Activated B cell treated with CpG ODN at 0.5 μM for 24 hours (primary cell): ENCODE measurements at regions not wholly inside any gene's neighbourhood (a gene's known extent, or its start where the extent isn't known, plus 50 kb on each side); places are given as distances from the start of the nearest gene placed in this dataset.

Experiments
- ATAC-seq: fragments of 200-7000 bp; cut with Tn5 transposase; one replicate; pipeline ENCODE4 v1.10.0; 2021; ENCODE audit warnings: low read depth, mild to moderate bottlenecking, moderate library complexity
- CTCF ChIA-PET: fragments of 350-600 bp; sonication (Branson Sonifier 250); formaldehyde crosslinking; loops from one replicate; lab custom pipeline; 2021; ENCODE audit warnings: antibody characterized with exemption; lab: Charles Lee
- POLR2A ChIA-PET: fragments of 350-600 bp; sonication (Branson Sonifier 250); formaldehyde crosslinking; loops from one replicate; lab custom pipeline; 2021; ENCODE audit warnings: antibody characterized with exemption; lab: Charles Lee
- DNase-seq: peaks from one replicate; pipeline ENCODE4 v3.0.0; 2022
- H3K27ac Mint-ChIP-seq: one replicate; pipeline ENCODE4 v1.8.0; 2020; ENCODE audit warnings: mixed read lengths
- H3K27me3 Mint-ChIP-seq: one replicate; pipeline ENCODE4 v1.8.0; 2021; ENCODE audit warnings: mixed read lengths
- H3K36me3 Mint-ChIP-seq: one replicate; pipeline ENCODE4 v1.8.0; 2021; ENCODE audit warnings: low read depth, mixed read lengths
- H3K4me1 Mint-ChIP-seq: one replicate; pipeline ENCODE4 v1.8.0; 2021; ENCODE audit warnings: mixed read lengths
- H3K4me3 Mint-ChIP-seq: one replicate; pipeline ENCODE4 v1.8.0; 2020; ENCODE audit warnings: mild to moderate bottlenecking, mixed read lengths
- H3K9me3 Mint-ChIP-seq: one replicate; pipeline ENCODE4 v1.8.0; 2020; ENCODE audit warnings: mixed read lengths
- intact Hi-C: fragments of 100-400 bp; cut with micrococcal nuclease; formaldehyde crosslinking; loops from one replicate; pipeline ENCODE4 v1.15.1; 2024
- TF ChIP-seq, protein P1 (sequence below): fragments of 200-600 bp; IDR thresholded peaks from one replicate; pipeline ENCODE4 v1.8.0; 2022; ENCODE audit warnings: antibody characterized with exemption, mild to moderate bottlenecking

DNA sequence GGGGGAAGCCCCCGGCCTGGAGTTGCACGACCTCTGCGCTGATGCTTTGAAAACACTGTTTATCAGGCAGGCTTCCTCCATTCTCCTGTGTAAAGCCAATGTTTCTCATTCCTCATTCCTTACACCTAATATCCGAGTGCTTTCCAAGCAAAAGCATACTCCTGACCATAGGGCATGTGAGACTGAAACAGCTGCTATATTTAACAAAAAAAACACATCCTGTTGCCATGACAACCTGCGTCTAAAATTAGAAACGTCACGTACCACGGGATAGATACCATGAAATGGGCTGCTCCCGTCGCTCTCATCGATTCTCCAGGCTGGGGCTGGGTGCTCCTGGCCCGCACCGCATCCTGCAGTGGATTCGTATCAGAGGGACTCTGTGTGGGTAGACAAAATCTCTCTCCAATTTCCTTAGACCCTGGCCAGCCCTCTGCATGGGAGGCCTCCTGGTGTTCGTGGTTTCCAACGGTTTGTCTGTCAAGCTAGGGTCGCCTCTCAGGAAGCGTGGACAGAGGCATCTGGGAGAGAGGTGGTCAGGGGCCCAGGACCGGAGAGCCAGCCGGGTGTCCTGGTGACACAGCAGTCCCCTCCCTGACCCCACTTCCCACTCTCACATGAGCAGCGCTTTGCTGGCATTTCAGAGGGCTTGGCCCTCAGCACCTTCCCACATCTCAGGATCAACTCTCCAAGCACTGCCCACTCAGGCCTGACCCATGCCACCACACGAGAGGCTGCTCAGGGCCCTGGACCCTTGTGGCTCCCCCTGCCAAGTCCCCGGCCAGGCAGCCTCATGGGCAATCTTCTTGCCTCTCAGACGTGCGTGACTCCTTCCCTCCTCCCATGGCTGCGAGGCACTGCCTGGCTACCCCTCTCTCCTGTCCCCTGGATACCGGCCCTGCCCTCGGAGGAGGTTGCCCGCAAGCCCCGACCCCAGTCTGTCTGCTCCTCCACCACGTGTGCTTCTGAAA lies 268.1 kb downstream of the NDUFA10 start:
- Mint-ChIP-seq H3K36me3 (no peaks in the 10 kb centered on the region), H3K27ac (no peak overlapping the region), H3K4me1 (no peaks in the 10 kb centered on the region), H3K27me3 (no peaks in the 10 kb centered on the region), H3K4me3 (no peak overlapping the region), H3K9me3 (no peaks in the 10 kb centered on the region)
- TF ChIP-seq, protein P1, sequence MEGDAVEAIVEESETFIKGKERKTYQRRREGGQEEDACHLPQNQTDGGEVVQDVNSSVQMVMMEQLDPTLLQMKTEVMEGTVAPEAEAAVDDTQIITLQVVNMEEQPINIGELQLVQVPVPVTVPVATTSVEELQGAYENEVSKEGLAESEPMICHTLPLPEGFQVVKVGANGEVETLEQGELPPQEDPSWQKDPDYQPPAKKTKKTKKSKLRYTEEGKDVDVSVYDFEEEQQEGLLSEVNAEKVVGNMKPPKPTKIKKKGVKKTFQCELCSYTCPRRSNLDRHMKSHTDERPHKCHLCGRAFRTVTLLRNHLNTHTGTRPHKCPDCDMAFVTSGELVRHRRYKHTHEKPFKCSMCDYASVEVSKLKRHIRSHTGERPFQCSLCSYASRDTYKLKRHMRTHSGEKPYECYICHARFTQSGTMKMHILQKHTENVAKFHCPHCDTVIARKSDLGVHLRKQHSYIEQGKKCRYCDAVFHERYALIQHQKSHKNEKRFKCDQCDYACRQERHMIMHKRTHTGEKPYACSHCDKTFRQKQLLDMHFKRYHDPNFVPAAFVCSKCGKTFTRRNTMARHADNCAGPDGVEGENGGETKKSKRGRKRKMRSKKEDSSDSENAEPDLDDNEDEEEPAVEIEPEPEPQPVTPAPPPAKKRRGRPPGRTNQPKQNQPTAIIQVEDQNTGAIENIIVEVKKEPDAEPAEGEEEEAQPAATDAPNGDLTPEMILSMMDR, result no peak
- POLR2A ChIA-PET, result no interaction called here
- ATAC-seq (no peak), DNase-seq (no peak)
- intact Hi-C loops, result no loop called here
- CTCF ChIA-PET, result no interaction called here

DNA sequence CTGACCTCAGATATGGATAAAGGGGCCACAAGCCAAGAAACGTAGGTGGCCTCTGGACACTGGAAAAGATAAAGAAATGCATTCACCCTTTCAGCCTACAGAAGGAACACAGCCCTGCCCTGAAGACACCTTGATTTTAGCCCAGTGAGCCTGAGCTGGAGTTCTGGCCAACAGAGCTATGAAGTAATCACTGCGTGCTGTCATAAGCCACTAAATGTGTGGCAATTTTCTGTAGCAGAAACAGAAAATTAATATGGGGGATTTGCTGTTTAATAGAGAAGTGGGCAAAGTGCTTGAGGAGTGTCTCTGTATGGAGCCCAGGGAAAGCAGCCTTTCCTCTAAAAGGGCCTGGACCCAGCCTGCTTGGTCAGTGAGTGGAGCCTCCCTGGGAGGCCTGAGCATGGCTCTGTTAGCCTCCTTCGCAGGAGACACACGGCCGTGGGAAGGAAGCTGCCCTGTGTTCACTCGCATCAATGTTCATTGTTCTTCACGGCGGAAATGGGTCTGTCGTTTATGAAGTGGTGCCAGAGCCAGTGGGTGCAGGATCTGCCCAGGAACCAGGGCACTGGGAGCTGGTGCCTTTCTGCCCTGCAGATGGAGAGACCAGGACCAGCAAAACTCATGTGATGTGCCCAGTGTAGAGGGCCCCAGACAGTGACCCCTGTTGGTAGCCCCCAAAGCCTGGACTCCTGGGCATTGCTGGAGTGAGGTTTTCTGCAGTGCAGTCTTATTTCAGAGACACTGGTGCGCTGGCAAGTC lies 268.9 kb downstream of the NDUFA10 start:
- H3K4me1 Mint-ChIP-seq, result peaks cover 4% of the 10 kb centered on the region
- H3K36me3 Mint-ChIP-seq, result no peaks in the 10 kb centered on the region
- ATAC-seq (no peak), DNase-seq (no peak)
- no peak overlapping the region for H3K4me3 Mint-ChIP-seq
- ChIA-PET POLR2A (no interaction called here), CTCF (no interaction called here)
- H3K27me3 Mint-ChIP-seq, result no peaks in the 10 kb centered on the region
- intact Hi-C loops, result no loop called here
- H3K9me3 Mint-ChIP-seq, result no peaks in the 10 kb centered on the region
- TF ChIP-seq, protein P1, result no peak
- no peak overlapping the region for H3K27ac Mint-ChIP-seq

DNA sequence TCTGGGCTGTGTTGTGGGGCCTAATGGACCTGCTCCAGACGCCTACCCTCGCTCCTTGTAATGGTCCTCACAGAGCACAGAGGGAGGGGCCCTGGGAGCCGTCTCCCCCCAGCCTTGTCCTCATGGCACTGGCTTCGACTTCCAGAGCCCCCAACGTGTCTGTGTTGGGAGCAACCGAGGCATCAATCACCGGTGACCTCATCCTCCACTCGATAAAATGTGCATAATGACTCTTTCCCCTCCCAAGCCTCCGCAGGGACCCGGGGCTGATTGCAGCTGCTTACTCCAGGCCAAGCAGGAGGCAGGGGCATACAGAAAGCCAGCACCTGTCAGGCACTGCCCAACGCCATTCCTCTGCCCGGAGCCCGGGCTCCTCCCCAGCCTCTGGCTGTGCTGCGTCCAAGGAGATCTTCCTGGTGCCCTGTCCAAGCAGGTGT lies 271.7 kb downstream of the NDUFA10 start:
- TF ChIP-seq, protein P1, result no peak
- H3K27me3 Mint-ChIP-seq, result no peaks in the 10 kb centered on the region
- no peaks in the 10 kb centered on the region for H3K9me3 Mint-ChIP-seq
- ChIA-PET POLR2A (no interaction called here), CTCF (no interaction called here)
- DNase-seq, result no peak
- H3K4me1 Mint-ChIP-seq, result peaks cover 4% of the 10 kb centered on the region
- no peak overlapping the region for H3K27ac Mint-ChIP-seq
- H3K36me3 Mint-ChIP-seq, result no peaks in the 10 kb centered on the region
- ATAC-seq, result no peak
- H3K4me3 Mint-ChIP-seq, result no peak overlapping the region
- intact Hi-C loops, result no loop called here

DNA sequence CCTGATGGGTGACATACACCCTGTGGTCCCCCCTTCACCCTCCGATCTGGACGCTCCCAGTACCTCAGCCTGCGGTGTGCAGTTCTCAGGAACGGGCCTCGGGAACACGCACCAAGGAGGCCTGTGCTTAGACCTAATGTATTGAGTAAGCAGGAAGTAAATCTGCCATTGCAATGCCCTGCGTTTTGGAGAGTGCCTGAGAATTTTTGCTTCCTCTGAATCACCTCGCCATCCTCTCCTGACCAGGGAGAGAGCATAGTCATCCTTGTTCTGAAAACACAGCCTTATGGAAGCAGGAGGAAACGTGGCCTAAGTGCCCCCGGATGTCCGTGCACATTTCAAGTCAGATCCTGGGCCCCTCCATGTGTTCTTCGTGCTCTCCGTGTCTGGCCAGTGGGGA lies 272.2 kb downstream of the NDUFA10 start:
- no peak overlapping the region for H3K27ac Mint-ChIP-seq
- H3K9me3 Mint-ChIP-seq, result no peaks in the 10 kb centered on the region
- no peak overlapping the region for H3K4me3 Mint-ChIP-seq
- ChIA-PET POLR2A (no interaction called here), CTCF (no interaction called here)
- TF ChIP-seq, protein P1, result no peak
- ATAC-seq, result no peak
- no peaks in the 10 kb centered on the region for H3K27me3 Mint-ChIP-seq
- DNase-seq, result no peak
- peaks cover 4% of the 10 kb centered on the region for H3K4me1 Mint-ChIP-seq
- intact Hi-C loops, result no loop called here
- no peaks in the 10 kb centered on the region for H3K36me3 Mint-ChIP-seq
